ENCODE measurements at regions not wholly inside any gene's neighbourhood (a gene's known extent, or its start where the extent isn't known, plus 50 kb on each side); places are given as distances from the start of the nearest gene placed in this dataset.

DNA sequence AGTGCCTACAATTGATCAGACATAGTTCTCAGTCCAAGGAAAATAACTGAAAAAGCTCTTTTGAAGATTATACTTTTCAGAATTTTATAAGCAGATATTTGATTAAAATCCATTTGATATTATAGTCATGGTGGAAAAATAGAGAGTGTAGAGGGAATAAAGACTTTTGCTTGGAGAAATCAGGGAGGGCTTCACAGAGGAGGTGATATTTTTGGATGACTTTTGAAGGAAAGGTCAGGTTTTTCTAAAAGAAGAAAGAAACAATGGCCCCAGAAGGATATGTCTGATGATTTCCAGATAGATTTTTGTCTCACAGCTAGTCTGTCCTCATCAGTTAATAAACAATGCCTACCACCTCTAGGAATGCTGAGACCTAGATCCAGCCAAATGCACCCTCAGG lies 806.3 kb upstream of the CELF2 start:
- Histone ChIP-seq H3K9me1 (replicated peaks; ENCODE audit: control insufficient read depth, extremely low read depth, insufficient read depth, low read length) (no peaks in the 10 kb centered on the region), H3K9me3 (replicated peaks; ENCODE audit: control insufficient read depth, insufficient read depth, low read length) (peaks cover 2% of the 10 kb centered on the region), H2AFZ (ENCODE audit: low read depth, low read length) (no peak overlapping the region), H3K4me3 (replicated peaks in 1 of 3; ENCODE audit: insufficient read depth in 1 of 3, low read depth in 1 of 3, low read length in 3 of 3) (no peak overlapping the region), H3K36me3 (ENCODE audit: control insufficient read depth in 2 of 2, extremely low read depth in 1 of 2, insufficient read depth in 2 of 2, low read length in 2 of 2) (no peaks in the 10 kb centered on the region), H3K4me1 (ENCODE audit: control insufficient read depth, extremely low read depth, insufficient read depth, low read length) (no peaks in the 10 kb centered on the region), H3K27ac (ENCODE audit: insufficient read depth, low read depth, low read length) (no peak overlapping the region), H3K27me3 (ENCODE audit: control insufficient read depth in 2 of 2, insufficient read depth in 2 of 2, low read length in 2 of 2) (no peaks in the 10 kb centered on the region), H4K20me1 (replicated peaks; ENCODE audit: control insufficient read depth, extremely low read depth, insufficient read depth, low read length) (no peaks in the 10 kb centered on the region), H3K79me2 (ENCODE audit: control insufficient read depth, insufficient read depth, low read length) (no peaks in the 10 kb centered on the region), H3K4me2 (ENCODE audit: insufficient read depth, low read length) (no peak overlapping the region), H3K9ac (replicated peaks; ENCODE audit: extremely low read depth, insufficient read depth, low read length) (no peak overlapping the region)
- dilution Hi-C loops (cut with MboI; ENCODE audit: extremely low pct_ligation_motif_present, low sequenced_read_pairs): no loop called here
- FAIRE-seq: no peak
- ChIA-PET POLR2A (no interaction called here), CTCF (no interaction called here)
- no peak for DNase-seq (ENCODE audit: low read depth, low spot score)
- no TSS peak for BruUV-seq (replicated peaks)
- no peak for TF ChIP-seq GATA2 (IDR thresholded peaks at IDR 0.05; ENCODE audit: insufficient read depth, insufficient read length, low read depth, low read length)
- TF ChIP-seq FOS (IDR thresholded peaks at IDR 0.05; ENCODE audit: borderline replicate concordance, insufficient read depth, low read length): no peak
- no peak for TF ChIP-seq MAX (IDR thresholded peaks at IDR 0.05; ENCODE audit: insufficient read depth, insufficient read length)
- no peak for TF ChIP-seq POLR2AphosphoS5 (IDR thresholded peaks at IDR 0.05; ENCODE audit: insufficient read depth, low read depth, low read length)
- no peak for TF ChIP-seq JUN (IDR thresholded peaks at IDR 0.05; ENCODE audit: borderline replicate concordance, insufficient read depth, insufficient read length, low read depth)
- no peak for TF ChIP-seq EZH2 (IDR thresholded peaks at IDR 0.05; ENCODE audit: borderline replicate concordance, low read depth, low read length, severe bottlenecking)
- no peak for TF ChIP-seq POLR2A (IDR thresholded peaks at IDR 0.05; ENCODE audit: low read depth, low read length)
- no peak for TF ChIP-seq MYC (IDR thresholded peaks at IDR 0.05; ENCODE audit: low read depth, low read length)
- TF ChIP-seq, protein P1, sequence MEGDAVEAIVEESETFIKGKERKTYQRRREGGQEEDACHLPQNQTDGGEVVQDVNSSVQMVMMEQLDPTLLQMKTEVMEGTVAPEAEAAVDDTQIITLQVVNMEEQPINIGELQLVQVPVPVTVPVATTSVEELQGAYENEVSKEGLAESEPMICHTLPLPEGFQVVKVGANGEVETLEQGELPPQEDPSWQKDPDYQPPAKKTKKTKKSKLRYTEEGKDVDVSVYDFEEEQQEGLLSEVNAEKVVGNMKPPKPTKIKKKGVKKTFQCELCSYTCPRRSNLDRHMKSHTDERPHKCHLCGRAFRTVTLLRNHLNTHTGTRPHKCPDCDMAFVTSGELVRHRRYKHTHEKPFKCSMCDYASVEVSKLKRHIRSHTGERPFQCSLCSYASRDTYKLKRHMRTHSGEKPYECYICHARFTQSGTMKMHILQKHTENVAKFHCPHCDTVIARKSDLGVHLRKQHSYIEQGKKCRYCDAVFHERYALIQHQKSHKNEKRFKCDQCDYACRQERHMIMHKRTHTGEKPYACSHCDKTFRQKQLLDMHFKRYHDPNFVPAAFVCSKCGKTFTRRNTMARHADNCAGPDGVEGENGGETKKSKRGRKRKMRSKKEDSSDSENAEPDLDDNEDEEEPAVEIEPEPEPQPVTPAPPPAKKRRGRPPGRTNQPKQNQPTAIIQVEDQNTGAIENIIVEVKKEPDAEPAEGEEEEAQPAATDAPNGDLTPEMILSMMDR (IDR thresholded peaks at IDR 0.05; ENCODE audit: extremely low read depth in 1 of 2, insufficient read depth in 1 of 2, low read depth in 1 of 2, low read length in 2 of 2): no peak
- intact Hi-C loops (cut with micrococcal nuclease): no loop called here

All from endothelial cell of umbilical vein (primary cell).